Subcutaneous abdominal adipose tissue (tissue), 5 donors: ENCODE measurements at regions not wholly inside any gene's neighbourhood (a gene's known extent, or its start where the extent isn't known, plus 50 kb on each side); places are given as distances from the start of the nearest gene placed in this dataset.
"Not testable (repeated sequence)": the region's sequence is repeated elsewhere in the genome, so short reads cannot be mapped to it uniquely, and the experiment has no call there.

Experiments used
- H3K27ac ChIP-seq: one replicate; pipeline ENCODE4 v1.7.0; 2013; ENCODE audit warnings: low read depth, mild to moderate bottlenecking, inconsistent platforms, low read length, moderate library complexity
- H3K27me3 ChIP-seq, 5 donors: one replicate each; pipeline ENCODE4 v1.7.0; 2013; ENCODE audit warnings: low read length in 5 of 5, inconsistent platforms in 1 of 5; ENCODE audit not compliant: control insufficient read depth in 5 of 5, insufficient read depth in 4 of 5
- H3K36me3 ChIP-seq, 5 donors: one replicate each; pipeline ENCODE4 v1.7.0; 2013; ENCODE audit warnings: low read length in 5 of 5; ENCODE audit not compliant: control insufficient read depth in 5 of 5, insufficient read depth in 5 of 5
- H3K4me1 ChIP-seq, 5 donors: one replicate each; pipeline ENCODE4 v1.7.0; 2013; ENCODE audit warnings: low read length in 5 of 5, mild to moderate bottlenecking in 3 of 5, moderate library complexity in 1 of 5; ENCODE audit not compliant: control insufficient read depth in 5 of 5, insufficient read depth in 5 of 5
- H3K4me3 ChIP-seq, 5 donors: one replicate each; pipeline ENCODE4 v1.7.0; 2013; ENCODE audit warnings: low read length in 5 of 5, low read depth in 1 of 5
- H3K9ac ChIP-seq, 5 donors: one replicate each; pipeline ENCODE4 v1.7.0; 2013; ENCODE audit warnings: low read length in 5 of 5, mild to moderate bottlenecking in 4 of 5, moderate library complexity in 3 of 5
- H3K9me3 ChIP-seq, 5 donors: one replicate each; pipeline ENCODE4 v1.7.0; 2013; ENCODE audit warnings: low read length in 5 of 5; ENCODE audit not compliant: control insufficient read depth in 5 of 5
- donor health status: healthy.
- donor health status: healthy.
- donor health status: healthy.
- donor health status: healthy.
- donor health status: healthy.

DNA sequence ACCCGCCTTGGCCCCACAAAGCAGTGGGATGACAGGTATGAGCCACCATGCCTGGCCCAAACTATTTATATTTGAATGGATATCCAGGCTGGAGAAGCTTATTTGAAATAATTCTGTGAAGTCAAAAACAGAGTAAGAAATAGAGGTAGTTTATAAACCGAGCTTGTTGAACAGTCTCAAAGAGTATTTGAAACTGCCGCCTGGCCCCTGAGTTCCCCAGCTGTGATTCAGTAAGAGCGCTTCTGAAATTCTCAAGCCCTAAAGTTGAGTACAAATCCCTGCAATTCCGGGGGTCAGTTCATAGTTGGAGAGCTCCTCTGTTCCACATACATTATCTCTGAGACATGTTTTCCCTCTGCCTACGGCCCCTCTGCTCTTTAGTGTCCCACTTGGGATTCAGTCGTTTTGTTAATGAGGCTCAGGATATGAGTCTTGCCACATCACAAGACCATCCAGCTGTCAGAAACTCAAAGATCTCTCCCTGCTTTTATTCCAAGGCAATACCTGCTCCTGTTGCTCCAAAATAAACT is 127.8 kb downstream of the SOD2 start:
- H3K4me3 ChIP-seq: no peak overlapping the region
- no peak overlapping the region for H3K27ac ChIP-seq
- no peaks in the 10 kb centered on the region for H3K36me3 ChIP-seq
- no peaks in the 10 kb centered on the region for H3K27me3 ChIP-seq
- H3K9ac ChIP-seq: no peak overlapping the region
- H3K4me1 ChIP-seq: no peaks in the 10 kb centered on the region
- H3K9me3 ChIP-seq: peaks cover 6 to 14% (median 13%) of the 10 kb centered on the region in 5 donors

DNA sequence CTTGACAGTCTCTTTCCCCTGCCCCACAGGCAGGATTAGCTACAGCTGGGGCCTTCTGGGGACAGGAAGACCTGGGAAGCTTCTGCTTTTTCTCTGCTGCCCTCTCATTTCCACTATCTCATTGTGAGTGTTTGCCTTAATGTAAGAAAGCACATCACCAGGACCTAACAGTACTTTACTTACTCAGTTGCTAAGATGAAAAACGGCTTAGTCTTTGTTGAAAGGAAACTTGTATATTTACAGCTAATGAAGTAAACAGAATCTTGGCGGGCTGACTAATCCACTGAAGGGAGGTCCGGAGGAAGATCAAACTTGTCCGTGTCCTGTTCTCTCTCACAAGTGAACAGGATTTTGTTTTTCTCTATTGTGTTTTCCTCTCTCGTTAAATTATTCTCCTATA is 128.6 kb downstream of the SOD2 start:
- H3K27me3 ChIP-seq: no peaks in the 10 kb centered on the region
- H3K36me3 ChIP-seq: no peaks in the 10 kb centered on the region
- no peaks in the 10 kb centered on the region for H3K4me1 ChIP-seq
- H3K9me3 ChIP-seq: peaks cover 3 to 6% (median 6%) of the 10 kb centered on the region in 5 donors
- no peak overlapping the region for H3K27ac ChIP-seq
- no peak overlapping the region for H3K9ac ChIP-seq
- H3K4me3 ChIP-seq: no peak overlapping the region

DNA sequence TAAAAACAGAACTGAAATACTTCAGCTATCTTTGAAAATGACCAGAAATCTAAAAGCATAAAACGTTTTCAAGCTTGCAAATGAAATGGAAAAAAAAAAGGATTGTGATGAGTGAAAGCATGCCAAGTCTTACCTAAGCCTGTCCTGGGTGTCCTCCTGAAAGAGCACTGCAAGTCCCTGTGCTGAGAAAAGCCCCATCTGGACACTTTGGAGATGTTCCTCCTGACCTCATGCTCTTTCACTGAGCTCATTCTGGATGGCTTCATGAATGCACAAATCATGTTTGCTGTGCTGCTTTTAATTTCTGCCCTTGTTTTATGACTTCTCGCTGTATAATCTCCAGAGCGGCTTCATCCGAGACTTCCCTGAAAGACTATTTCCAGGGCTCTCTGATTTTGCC is 136.0 kb downstream of the SOD2 start:
- peaks cover 0 to 2% (median 0%) of the 10 kb centered on the region in 5 donors for H3K27me3 ChIP-seq
- no peaks in the 10 kb centered on the region for H3K4me1 ChIP-seq
- no peak overlapping the region for H3K4me3 ChIP-seq
- H3K27ac ChIP-seq: no peak overlapping the region
- H3K9ac ChIP-seq: no peak overlapping the region
- no peaks in the 10 kb centered on the region for H3K36me3 ChIP-seq
- no peaks in the 10 kb centered on the region for H3K9me3 ChIP-seq

DNA sequence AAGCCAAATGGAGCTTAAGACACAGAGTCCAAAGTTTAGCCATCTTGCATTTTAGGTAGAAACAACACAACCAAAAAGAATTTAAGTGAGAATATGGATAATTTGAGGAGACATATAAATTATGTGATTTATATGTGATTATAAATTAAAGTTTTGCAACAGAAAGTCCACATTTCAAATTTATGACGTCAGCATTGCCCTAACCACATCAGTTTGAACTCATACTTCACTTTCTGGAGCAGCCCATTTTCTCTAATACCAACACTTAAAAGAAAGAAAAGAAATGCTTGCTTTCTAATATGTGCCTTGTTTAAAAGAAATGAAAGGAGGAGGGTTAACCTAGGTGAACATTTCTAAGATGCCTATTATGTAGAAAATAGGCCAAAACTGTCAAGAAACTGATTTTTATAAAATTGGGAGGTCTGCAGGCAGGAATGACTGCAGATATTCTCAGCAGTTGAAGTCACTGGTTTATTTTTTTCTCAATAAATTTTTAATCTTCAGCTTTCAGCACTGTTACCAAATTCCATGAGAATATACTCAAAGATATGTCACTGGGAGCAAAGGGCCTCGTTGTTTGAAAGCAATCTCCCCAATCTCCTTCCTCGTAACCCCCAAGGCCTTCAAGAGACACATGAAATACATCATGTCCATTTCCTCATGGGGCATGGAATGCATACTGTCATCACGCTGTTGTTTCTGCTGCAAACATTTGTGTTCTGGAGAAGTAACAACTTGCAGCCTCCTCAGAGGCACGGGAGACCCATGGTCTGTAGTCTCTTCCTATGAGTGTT is 137.8 kb downstream of the SOD2 start:
- Histone ChIP-seq H3K27ac (no peak overlapping the region), H3K4me1 (no peaks in the 10 kb centered on the region), H3K9me3 (no peaks in the 10 kb centered on the region), H3K9ac (no peak overlapping the region), H3K36me3 (no peaks in the 10 kb centered on the region), H3K27me3 (peaks cover 0 to 2% (median 0%) of the 10 kb centered on the region in 5 donors), H3K4me3 (no peak overlapping the region)

DNA sequence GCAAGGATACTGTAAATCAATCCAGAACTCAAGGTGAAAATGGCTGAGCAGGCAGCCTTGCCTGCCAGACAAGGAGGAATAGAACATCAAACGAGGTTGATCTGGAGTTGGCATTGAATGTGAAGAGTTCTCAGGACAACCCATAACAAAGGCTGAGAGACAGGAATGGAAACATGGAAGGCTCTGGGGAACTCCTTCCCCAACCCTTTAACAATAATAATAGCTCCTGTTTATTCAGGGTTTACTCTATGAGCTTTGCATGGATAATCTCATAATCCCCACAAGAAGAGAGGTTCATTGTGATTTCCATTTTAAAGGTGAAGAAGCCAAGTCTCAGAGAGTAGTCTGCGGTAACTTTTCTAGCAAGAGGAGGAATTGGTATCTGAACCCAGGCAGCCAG is 151.7 kb downstream of the SOD2 start:
- no peak overlapping the region for H3K27ac ChIP-seq
- no peaks in the 10 kb centered on the region for H3K9me3 ChIP-seq
- no peaks in the 10 kb centered on the region for H3K36me3 ChIP-seq
- H3K4me1 ChIP-seq: no peaks in the 10 kb centered on the region
- no peak overlapping the region for H3K9ac ChIP-seq
- H3K4me3 ChIP-seq: no peak overlapping the region
- H3K27me3 ChIP-seq: no peaks in the 10 kb centered on the region

DNA sequence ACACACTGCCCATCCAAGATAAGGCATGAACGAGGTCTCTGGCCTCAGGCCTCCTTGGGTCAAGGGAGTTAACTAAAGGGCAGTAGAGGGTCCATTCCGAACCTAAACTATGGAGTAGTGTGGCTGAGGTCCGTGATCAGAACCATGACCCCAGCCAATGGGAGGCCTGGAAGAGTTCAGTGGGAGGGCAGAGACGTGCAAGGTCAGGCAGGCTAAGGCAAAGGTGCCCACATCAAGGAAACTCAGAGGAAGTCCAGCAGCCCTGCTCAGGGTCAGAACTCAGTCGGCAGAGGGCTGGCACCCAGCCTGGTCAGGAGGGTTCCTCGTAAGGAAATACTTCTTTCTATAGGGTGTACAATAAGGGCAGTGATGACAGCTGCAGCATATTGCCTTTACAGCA is 152.2 kb downstream of the SOD2 start:
- Histone ChIP-seq H3K36me3 (no peaks in the 10 kb centered on the region), H3K4me1 (no peaks in the 10 kb centered on the region), H3K9me3 (no peaks in the 10 kb centered on the region), H3K9ac (no peak overlapping the region), H3K27ac (no peak overlapping the region), H3K4me3 (no peak overlapping the region), H3K27me3 (no peaks in the 10 kb centered on the region)

DNA sequence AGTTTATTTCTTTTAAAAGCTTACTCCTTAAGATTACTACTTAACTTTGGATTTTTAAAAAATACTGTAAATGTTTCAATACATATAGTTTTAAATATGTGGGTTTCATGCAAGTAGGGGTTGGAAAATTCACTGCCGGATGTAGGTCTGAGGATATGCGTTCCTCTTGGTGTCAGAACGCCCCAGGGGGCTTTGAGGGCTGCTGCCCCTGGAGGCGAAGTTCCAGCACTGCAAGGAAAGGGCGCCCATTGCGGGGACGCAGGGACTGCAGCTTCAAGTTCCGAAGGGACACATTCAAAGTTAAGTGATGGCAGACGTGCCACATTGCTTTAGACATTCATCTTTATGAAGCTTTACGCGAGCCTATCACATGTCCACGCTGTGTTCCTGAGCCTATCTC is 152.9 kb downstream of the SOD2 start:
- Histone ChIP-seq H3K27me3 (no peaks in the 10 kb centered on the region), H3K9me3 (no peaks in the 10 kb centered on the region), H3K36me3 (no peaks in the 10 kb centered on the region), H3K27ac (no peak overlapping the region), H3K4me1 (no peaks in the 10 kb centered on the region), H3K4me3 (no peak overlapping the region), H3K9ac (no peak overlapping the region)

DNA sequence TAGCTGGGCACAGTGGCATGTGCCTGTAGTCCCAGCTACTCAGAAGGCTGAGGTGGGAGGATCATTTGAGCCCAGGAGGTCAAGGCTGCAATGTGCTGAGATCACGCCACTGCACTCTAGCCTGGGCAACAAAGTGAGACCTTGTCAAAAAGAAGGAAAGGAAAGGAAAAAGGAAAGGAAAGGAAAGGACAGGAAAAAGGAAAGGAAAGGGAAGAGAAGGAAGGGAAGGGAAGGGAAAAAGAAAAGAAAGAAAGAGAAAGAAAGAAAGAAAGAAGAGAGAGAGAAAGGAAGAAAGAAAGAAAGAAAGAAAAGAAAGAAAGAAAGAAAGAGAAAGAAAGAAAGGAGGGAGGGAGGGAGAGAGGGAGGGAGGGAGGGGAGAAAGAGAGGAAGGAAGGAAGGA is 155.0 kb downstream of the SOD2 start:
- H3K4me3 ChIP-seq, H3K4me1 ChIP-seq, H3K27ac ChIP-seq, H3K9ac ChIP-seq, H3K27me3 ChIP-seq, H3K9me3 ChIP-seq, H3K36me3 ChIP-seq: not testable (repeated sequence)

DNA sequence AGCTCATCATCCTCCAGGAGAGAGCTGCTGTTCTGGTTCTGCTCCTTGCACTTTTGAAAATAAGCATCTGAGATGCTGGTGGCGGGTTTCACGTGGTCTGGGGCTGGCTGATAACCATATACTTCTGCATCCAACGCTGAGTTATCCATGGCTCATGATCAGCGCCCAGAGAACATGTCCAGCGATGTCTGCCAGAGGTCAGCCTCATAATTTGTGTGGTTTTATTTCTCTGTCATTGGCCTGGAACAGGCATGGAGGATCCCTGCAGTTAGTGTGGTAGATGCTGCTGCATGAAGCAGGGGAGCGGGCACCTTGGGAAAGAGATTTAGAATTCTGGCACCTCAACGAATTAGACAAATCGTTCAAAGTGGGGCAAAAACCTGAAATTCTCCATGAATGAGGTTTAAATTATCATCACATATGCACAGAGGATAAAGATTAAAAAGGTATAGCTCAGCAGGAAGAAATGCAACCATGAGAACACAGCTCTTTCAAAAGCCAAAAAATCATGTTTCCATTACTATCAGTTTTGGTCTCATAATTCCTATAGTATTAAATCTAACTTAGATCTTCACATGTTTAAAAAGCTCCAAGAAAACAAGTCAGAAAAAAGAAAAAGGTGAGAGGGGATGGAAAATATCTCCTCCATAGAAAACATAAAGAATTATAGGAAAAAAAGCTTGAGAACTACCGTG is 157.2 kb downstream of the SOD2 start:
- peaks cover 0 to 3% (median 0%) of the 10 kb centered on the region in 5 donors for H3K27me3 ChIP-seq
- H3K4me3 ChIP-seq: no peak overlapping the region
- H3K27ac ChIP-seq: no peak overlapping the region
- H3K36me3 ChIP-seq: no peaks in the 10 kb centered on the region
- no peaks in the 10 kb centered on the region for H3K9me3 ChIP-seq
- no peaks in the 10 kb centered on the region for H3K4me1 ChIP-seq
- H3K9ac ChIP-seq: no peak overlapping the region

DNA sequence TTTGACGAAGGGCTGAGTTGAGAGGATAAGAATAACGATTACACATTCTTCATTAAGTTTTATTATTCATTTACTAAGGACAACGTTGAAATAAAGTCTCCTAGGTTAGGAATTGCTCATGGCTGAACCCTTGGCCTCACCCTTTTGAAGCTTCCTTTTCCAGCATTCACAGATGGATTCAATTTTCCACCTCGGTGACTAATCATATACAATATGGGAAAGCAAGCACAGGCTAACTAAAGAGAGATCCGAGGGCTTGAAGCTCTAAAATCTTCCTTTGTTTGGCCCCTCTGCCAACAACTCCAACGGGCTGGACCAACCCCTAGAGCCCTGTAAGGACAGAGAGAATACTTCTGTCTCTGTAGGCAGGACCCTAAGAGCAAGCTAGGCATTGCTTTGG is 159.5 kb downstream of the SOD2 start:
- peaks cover 0 to 4% (median 0%) of the 10 kb centered on the region in 5 donors for H3K27me3 ChIP-seq
- peaks cover 0 to 9% (median 2%) of the 10 kb centered on the region in 5 donors for H3K4me1 ChIP-seq
- no peak overlapping the region for H3K27ac ChIP-seq
- no peaks in the 10 kb centered on the region for H3K36me3 ChIP-seq
- H3K9me3 ChIP-seq: no peaks in the 10 kb centered on the region
- H3K4me3 ChIP-seq: no peak overlapping the region
- H3K9ac ChIP-seq: no peak overlapping the region
